GM21526 (cell line): ENCODE measurements at regions not wholly inside any gene's neighbourhood (a gene's known extent, or its start where the extent isn't known, plus 50 kb on each side); places are given as distances from the start of the nearest gene placed in this dataset.

ENCODE experiments used
- ATAC-seq: cut with Tn5 transposase; IDR thresholded peaks from one replicate; pipeline ENCODE4 v1.9.1; 2021; ENCODE audit warnings: moderate library complexity; ENCODE audit not compliant: unreplicated experiment, low FRiP score

- ATAC-seq = no peak
Observed at GRCh38 chr9:31783491-31783890, 601.0 kb upstream of the ACO1 start.

- ATAC-seq = no peak
Observed at GRCh38 chr9:31790720-31791119, 593.7 kb upstream of the ACO1 start.

GRCh38 chr9:31799953-31800609 is 584.4 kb upstream of the ACO1 start:
- no peak for ATAC-seq

GRCh38 chr9:31807574-31808256 is 576.7 kb upstream of the ACO1 start:
- ATAC-seq = no peak

- ATAC-seq = no peak
Observed at GRCh38 chr9:31808766-31809165, 575.7 kb upstream of the ACO1 start.

GRCh38 chr9:31820426-31820825 is 564.0 kb upstream of the ACO1 start:
- no peak for ATAC-seq

- no peak for ATAC-seq
Observed at GRCh38 chr9:31821583-31821982, 562.9 kb upstream of the ACO1 start.

GRCh38 chr9:31823365-31823764 is 561.1 kb upstream of the ACO1 start:
- ATAC-seq = no peak

- ATAC-seq = no peak
Observed at GRCh38 chr9:31824860-31825259, 559.6 kb upstream of the ACO1 start.

- no peak for ATAC-seq
Observed at GRCh38 chr9:31837211-31837610, 547.2 kb upstream of the ACO1 start.

GRCh38 chr9:31839273-31839672 is 545.2 kb upstream of the ACO1 start:
- no peak for ATAC-seq

- ATAC-seq = no peak
Observed at GRCh38 chr9:31840702-31841101, 543.7 kb upstream of the ACO1 start.

- no peak for ATAC-seq
Observed at GRCh38 chr9:31847963-31848362, 536.5 kb upstream of the ACO1 start.

GRCh38 chr9:31848505-31849285 is 535.7 kb upstream of the ACO1 start:
- ATAC-seq = no peak

GRCh38 chr9:31854187-31854586 is 530.3 kb upstream of the ACO1 start:
- ATAC-seq = no peak

GRCh38 chr9:31868830-31869229 is 515.6 kb upstream of the ACO1 start:
- ATAC-seq = no peak

- ATAC-seq = no peak
Observed at GRCh38 chr9:31870276-31870675, 514.2 kb upstream of the ACO1 start.

GRCh38 chr9:31873722-31874121 is 510.7 kb upstream of the ACO1 start:
- no peak for ATAC-seq

- ATAC-seq = no peak
Observed at GRCh38 chr9:31894008-31894407, 490.4 kb upstream of the ACO1 start.

- peak; percentile 94 for ATAC-seq
Observed at GRCh38 chr9:31908158-31908890, 476.1 kb upstream of the ACO1 start.

GRCh38 chr9:31908891-31909480 is 475.5 kb upstream of the ACO1 start:
- ATAC-seq = peak; percentile 47
